ENCODE measurements at regions not wholly inside any gene's neighbourhood (a gene's known extent, or its start where the extent isn't known, plus 50 kb on each side); places are given as distances from the start of the nearest gene placed in this dataset.

DNA sequence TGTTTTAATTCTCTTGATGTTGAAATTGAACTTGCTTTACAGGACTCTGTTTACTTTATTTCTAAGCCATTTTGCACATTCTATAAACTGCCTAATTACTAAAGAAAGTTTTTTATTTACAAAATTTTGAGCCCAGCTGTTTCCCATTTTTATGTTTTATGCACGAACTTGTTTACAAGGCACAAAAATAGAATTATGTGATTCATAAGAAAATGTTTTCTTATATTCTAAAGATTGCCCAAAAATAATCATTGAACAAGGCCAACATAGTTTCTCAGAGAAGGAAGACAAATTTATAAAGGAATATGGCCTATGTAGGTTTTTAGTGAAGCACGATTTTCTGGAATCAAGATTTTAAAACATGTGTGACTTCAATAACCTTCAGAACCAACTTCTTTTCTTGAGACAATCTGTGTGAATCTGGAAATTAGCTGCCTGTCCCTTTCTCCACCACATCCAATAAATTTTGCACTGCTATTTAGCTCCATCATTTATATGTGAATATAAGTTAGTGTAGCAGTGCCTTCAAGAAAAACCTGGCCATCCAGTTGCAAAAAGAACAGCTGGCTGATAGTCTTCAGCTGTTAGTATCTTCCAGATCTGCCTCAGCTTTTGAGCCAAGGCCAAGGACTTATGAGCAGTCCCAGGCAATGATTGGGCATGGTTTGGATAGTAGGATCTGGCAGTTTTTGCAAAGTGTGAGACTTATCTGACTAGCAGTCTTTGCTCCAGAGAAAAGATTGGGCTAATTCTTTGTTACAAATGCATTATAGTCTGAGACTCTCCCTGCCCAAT is 253.2 kb upstream of the COL3A1 start:
- Histone ChIP-seq H3K4me3 (ENCODE audit: extremely low read depth, insufficient read depth, low read length, poor library complexity, severe bottlenecking) (no peak overlapping the region), H3K4me1 (ENCODE audit: control insufficient read depth, insufficient read depth, low read length, poor library complexity, severe bottlenecking) (peaks cover 4% of the 10 kb centered on the region), H3K9me3 (ENCODE audit: control insufficient read depth, low read length) (no peaks in the 10 kb centered on the region), H3K27ac (ENCODE audit: low read depth, low read length, severe bottlenecking) (no peak overlapping the region), H3K36me3 (ENCODE audit: control insufficient read depth, insufficient read depth, low read length) (no peaks in the 10 kb centered on the region)
- WGBS, 2 experiments (ENCODE audit: insufficient coverage in 2 of 2), result no CpG with 5 or more reads among the region's 2 CpGs

DNA sequence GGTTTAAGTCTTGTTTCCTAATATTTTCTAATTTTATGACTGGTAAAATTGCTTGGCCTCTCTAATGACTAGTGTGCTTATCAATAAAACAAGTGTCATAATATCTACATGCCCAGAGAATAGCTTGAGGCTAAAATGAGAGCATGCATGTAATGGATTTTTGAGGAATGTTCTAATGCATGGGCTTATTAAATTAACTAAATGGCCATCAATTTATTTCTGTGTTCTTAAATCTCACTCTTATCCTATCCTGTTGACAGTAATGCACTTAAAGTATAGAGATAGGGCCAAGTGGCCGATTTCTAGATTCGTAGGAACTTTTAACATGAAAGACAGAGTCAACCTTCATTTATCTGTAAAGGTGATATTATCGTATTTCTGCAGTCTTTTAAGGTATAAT is 252.4 kb upstream of the COL3A1 start:
- Histone ChIP-seq H3K27ac (ENCODE audit: low read depth, low read length, severe bottlenecking) (no peak overlapping the region), H3K4me3 (ENCODE audit: extremely low read depth, insufficient read depth, low read length, poor library complexity, severe bottlenecking) (no peak overlapping the region), H3K36me3 (ENCODE audit: control insufficient read depth, insufficient read depth, low read length) (no peaks in the 10 kb centered on the region), H3K4me1 (ENCODE audit: control insufficient read depth, insufficient read depth, low read length, poor library complexity, severe bottlenecking) (peaks cover 9% of the 10 kb centered on the region), H3K9me3 (ENCODE audit: control insufficient read depth, low read length) (no peaks in the 10 kb centered on the region)
- WGBS, 2 experiments (ENCODE audit: insufficient coverage in 2 of 2), result no CpG with 5 or more reads among the region's 3 CpGs

GRCh38 chr2:188725746-188726360 is 248.3 kb upstream of the COL3A1 start:
- no peaks in the 10 kb centered on the region for H3K36me3 ChIP-seq (ENCODE audit: control insufficient read depth, insufficient read depth, low read length)
- no peak overlapping the region for H3K4me3 ChIP-seq (ENCODE audit: extremely low read depth, insufficient read depth, low read length, poor library complexity, severe bottlenecking)
- peaks cover 10% of the 10 kb centered on the region for H3K4me1 ChIP-seq (ENCODE audit: control insufficient read depth, insufficient read depth, low read length, poor library complexity, severe bottlenecking)
- no peak overlapping the region for H3K27ac ChIP-seq (ENCODE audit: low read depth, low read length, severe bottlenecking)
- no CpG with 5 or more reads among the region's 3 CpGs for WGBS, 2 experiments (ENCODE audit: insufficient coverage in 2 of 2)
- H3K9me3 ChIP-seq (ENCODE audit: control insufficient read depth, low read length), result no peaks in the 10 kb centered on the region

DNA sequence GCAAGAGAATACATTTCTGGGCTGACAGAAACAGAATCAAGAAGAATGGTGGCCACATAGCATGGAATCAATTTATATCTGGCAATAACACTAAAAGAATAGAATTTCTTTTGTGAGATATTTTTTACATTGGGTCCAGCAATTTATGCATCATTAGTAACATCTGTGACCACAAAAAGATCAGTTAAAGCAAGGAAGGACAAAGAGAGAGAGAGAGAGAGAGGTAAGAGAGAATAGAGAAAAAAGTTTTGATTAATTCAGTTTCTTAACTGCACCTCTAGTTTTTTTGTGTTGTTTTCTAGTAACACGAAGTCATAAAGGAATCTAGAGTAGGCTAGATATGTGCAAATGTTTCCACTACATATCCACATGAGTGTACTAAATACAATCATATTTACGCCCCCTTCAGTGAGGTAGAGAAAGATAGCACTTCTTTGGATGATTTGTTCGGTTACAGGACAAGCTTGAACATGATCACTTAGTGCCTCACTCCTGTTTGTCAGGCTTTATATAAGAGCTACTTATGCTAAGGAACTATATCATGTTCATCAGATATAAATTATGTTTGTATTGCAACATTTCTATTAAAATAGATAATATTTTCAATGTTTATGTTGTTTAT is 247.4 kb upstream of the COL3A1 start:
- no peak overlapping the region for H3K4me3 ChIP-seq (ENCODE audit: extremely low read depth, insufficient read depth, low read length, poor library complexity, severe bottlenecking)
- WGBS, 2 experiments (ENCODE audit: insufficient coverage in 2 of 2), result no CpG with 5 or more reads among the region's 3 CpGs
- H3K27ac ChIP-seq (ENCODE audit: low read depth, low read length, severe bottlenecking), result no peak overlapping the region
- H3K36me3 ChIP-seq (ENCODE audit: control insufficient read depth, insufficient read depth, low read length), result no peaks in the 10 kb centered on the region
- peaks cover 10% of the 10 kb centered on the region for H3K4me1 ChIP-seq (ENCODE audit: control insufficient read depth, insufficient read depth, low read length, poor library complexity, severe bottlenecking)
- H3K9me3 ChIP-seq (ENCODE audit: control insufficient read depth, low read length), result no peaks in the 10 kb centered on the region

DNA sequence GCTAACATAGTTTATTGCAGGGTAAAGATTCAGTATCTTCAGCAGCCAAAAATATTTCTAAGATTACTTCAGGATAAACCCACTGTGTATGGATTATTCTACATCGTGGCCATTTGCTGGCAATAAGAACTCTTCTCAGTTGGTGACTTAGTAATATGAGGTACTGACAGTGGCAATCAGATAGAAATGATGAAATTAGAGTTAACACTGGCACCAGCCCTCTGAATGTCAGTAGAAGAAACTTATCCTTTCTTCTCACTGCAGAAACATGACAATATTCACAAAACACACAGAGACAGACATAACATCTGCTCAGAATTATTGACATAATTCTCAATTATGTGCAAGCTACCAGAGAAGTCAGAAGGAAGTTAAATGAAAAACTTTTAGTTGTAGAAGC is 246.3 kb upstream of the COL3A1 start:
- Histone ChIP-seq H3K4me1 (ENCODE audit: control insufficient read depth, insufficient read depth, low read length, poor library complexity, severe bottlenecking) (peaks cover 10% of the 10 kb centered on the region), H3K27ac (ENCODE audit: low read depth, low read length, severe bottlenecking) (no peak overlapping the region), H3K36me3 (ENCODE audit: control insufficient read depth, insufficient read depth, low read length) (no peaks in the 10 kb centered on the region), H3K9me3 (ENCODE audit: control insufficient read depth, low read length) (no peaks in the 10 kb centered on the region), H3K4me3 (ENCODE audit: extremely low read depth, insufficient read depth, low read length, poor library complexity, severe bottlenecking) (no peak overlapping the region)
- WGBS, 2 experiments (ENCODE audit: insufficient coverage in 2 of 2), result 100% methylated on average over 1 of the region's 1 CpG; no CpG with 5 or more reads in 1 of the 2 experiments

DNA sequence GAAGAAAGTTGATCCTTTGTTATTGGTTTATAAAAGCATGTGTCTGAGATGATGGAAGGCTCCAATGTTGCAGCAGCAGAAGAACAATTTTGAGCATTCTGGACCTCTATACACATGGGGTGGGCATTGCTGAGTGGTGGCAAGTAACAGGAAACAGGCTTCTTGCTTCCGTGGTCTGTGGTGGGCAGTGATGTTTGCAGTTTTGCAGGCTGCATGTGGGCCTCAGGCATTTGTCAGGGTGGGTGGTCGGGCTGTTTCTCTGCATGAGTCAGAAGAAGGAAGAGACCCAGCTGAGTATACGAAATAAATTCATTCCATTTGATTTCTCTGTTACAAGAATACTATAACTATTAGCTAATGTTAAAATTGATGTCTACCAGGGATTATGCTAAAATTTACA is 239.5 kb upstream of the COL3A1 start:
- WGBS, 2 experiments (ENCODE audit: insufficient coverage in 2 of 2), result 20 to 33% methylated on average over 1 of the region's 3 CpGs
- H3K4me3 ChIP-seq (ENCODE audit: extremely low read depth, insufficient read depth, low read length, poor library complexity, severe bottlenecking), result no peak overlapping the region

GRCh38 chr2:188746727-188747126 is 227.4 kb upstream of the COL3A1 start:
- no peaks in the 10 kb centered on the region for H3K9me3 ChIP-seq (ENCODE audit: control insufficient read depth, low read length)
- H3K27ac ChIP-seq (ENCODE audit: low read depth, low read length, severe bottlenecking), result no peak overlapping the region
- H3K4me3 ChIP-seq (ENCODE audit: extremely low read depth, insufficient read depth, low read length, poor library complexity, severe bottlenecking), result no peak overlapping the region
- H3K4me1 ChIP-seq (ENCODE audit: control insufficient read depth, insufficient read depth, low read length, poor library complexity, severe bottlenecking), result no peaks in the 10 kb centered on the region
- no peaks in the 10 kb centered on the region for H3K36me3 ChIP-seq (ENCODE audit: control insufficient read depth, insufficient read depth, low read length)

More for the DNA sequence above, 239.5 kb upstream of the COL3A1 start:
- no peaks in the 10 kb centered on the region for H3K9me3 ChIP-seq (ENCODE audit: control insufficient read depth, low read length)
- H3K27ac ChIP-seq (ENCODE audit: low read depth, low read length, severe bottlenecking), result peak overlapping the region; percentile 29
- H3K36me3 ChIP-seq (ENCODE audit: control insufficient read depth, insufficient read depth, low read length), result no peaks in the 10 kb centered on the region
- H3K4me1 ChIP-seq (ENCODE audit: control insufficient read depth, insufficient read depth, low read length, poor library complexity, severe bottlenecking), result no peaks in the 10 kb centered on the region

GRCh38 chr2:188751816-188752215 is 222.4 kb upstream of the COL3A1 start:
- Histone ChIP-seq H3K27ac (ENCODE audit: low read depth, low read length, severe bottlenecking) (no peak overlapping the region), H3K36me3 (ENCODE audit: control insufficient read depth, insufficient read depth, low read length) (no peaks in the 10 kb centered on the region), H3K9me3 (ENCODE audit: control insufficient read depth, low read length) (no peaks in the 10 kb centered on the region), H3K4me3 (ENCODE audit: extremely low read depth, insufficient read depth, low read length, poor library complexity, severe bottlenecking) (no peak overlapping the region), H3K4me1 (ENCODE audit: control insufficient read depth, insufficient read depth, low read length, poor library complexity, severe bottlenecking) (no peaks in the 10 kb centered on the region)
- 100% methylated on average over 1 of the region's 2 CpGs; no CpG with 5 or more reads in 1 of the 2 experiments for WGBS, 2 experiments (ENCODE audit: insufficient coverage in 2 of 2)

DNA sequence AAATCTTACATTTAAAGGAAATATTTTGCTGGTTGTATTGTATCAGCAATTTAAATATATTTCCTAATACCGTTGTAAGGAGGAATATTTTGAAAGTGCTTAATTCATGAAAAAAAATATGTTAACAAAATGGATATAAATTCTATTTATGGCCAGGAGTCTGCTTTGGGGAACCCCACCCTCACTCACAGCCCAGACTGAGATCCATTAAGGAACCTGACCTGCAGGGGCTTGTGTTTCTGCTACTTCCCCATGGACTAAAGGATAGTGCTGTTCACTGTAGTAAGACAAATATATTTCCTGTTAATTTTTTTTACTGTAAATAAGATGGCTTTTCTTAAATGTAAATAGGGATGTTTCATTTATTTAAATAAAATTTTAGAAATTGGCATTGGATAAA is 221.9 kb upstream of the COL3A1 start:
- Histone ChIP-seq H3K27ac (ENCODE audit: low read depth, low read length, severe bottlenecking) (no peak overlapping the region), H3K4me1 (ENCODE audit: control insufficient read depth, insufficient read depth, low read length, poor library complexity, severe bottlenecking) (no peaks in the 10 kb centered on the region), H3K36me3 (ENCODE audit: control insufficient read depth, insufficient read depth, low read length) (no peaks in the 10 kb centered on the region), H3K4me3 (ENCODE audit: extremely low read depth, insufficient read depth, low read length, poor library complexity, severe bottlenecking) (no peak overlapping the region), H3K9me3 (ENCODE audit: control insufficient read depth, low read length) (no peaks in the 10 kb centered on the region)
- WGBS, 2 experiments (ENCODE audit: insufficient coverage in 2 of 2), result no CpG with 5 or more reads among the region's 1 CpG

GRCh38 chr2:188762151-188762550 is 212.0 kb upstream of the COL3A1 start:
- 100% methylated on average over 1 of the region's 2 CpGs; no CpG with 5 or more reads in 1 of the 2 experiments for WGBS, 2 experiments (ENCODE audit: insufficient coverage in 2 of 2)
- Histone ChIP-seq H3K4me1 (ENCODE audit: control insufficient read depth, insufficient read depth, low read length, poor library complexity, severe bottlenecking) (no peaks in the 10 kb centered on the region), H3K4me3 (ENCODE audit: extremely low read depth, insufficient read depth, low read length, poor library complexity, severe bottlenecking) (no peak overlapping the region), H3K27ac (ENCODE audit: low read depth, low read length, severe bottlenecking) (no peak overlapping the region), H3K36me3 (ENCODE audit: control insufficient read depth, insufficient read depth, low read length) (no peaks in the 10 kb centered on the region), H3K9me3 (ENCODE audit: control insufficient read depth, low read length) (no peaks in the 10 kb centered on the region)
